Breast epithelium (tissue), 4 donors: ENCODE measurements at regions not wholly inside any gene's neighbourhood (a gene's known extent, or its start where the extent isn't known, plus 50 kb on each side); places are given as distances from the start of the nearest gene placed in this dataset.
"Not testable (repeated sequence)": the region's sequence is repeated elsewhere in the genome, so short reads cannot be mapped to it uniquely, and the experiment has no call there.

ENCODE experiments used
- DNase-seq, 2 donors: peaks; one replicate each; pipeline ENCODE4 v3.0.0-alpha.2; 2019; ENCODE audit warnings: low spot score in 2 of 2
- H3K27ac ChIP-seq, 2 donors: fragments of 200-600 bp; sonication (generic) in 1 of 2; one replicate each; pipeline ENCODE4 v1.5.1; 2016 to 2019; ENCODE audit warnings: mild to moderate bottlenecking in 1 of 2
- H3K27me3 ChIP-seq, 2 donors: fragments of 200-600 bp; sonication (generic) in 1 of 2; one replicate each; pipeline versions ENCODE4 v1.5.1 to v1.6.0; 2017 to 2019; ENCODE audit warnings: control low read depth in 1 of 2, mild to moderate bottlenecking in 1 of 2
- H3K36me3 ChIP-seq: fragments of 200-600 bp; one replicate; pipeline ENCODE4 v1.5.1; 2019
- H3K4me1 ChIP-seq, 2 donors: fragments of 200-600 bp; sonication (generic); one replicate each; pipeline ENCODE4 v1.5.1; 2016 to 2019; ENCODE audit warnings: control low read depth in 1 of 2
- H3K4me3 ChIP-seq, 3 donors: fragments of 200-600 bp; sonication (generic); 1 replicate in 2 of 3; 2 replicates in 1 of 3; pipeline ENCODE4 v1.5.1; 2016 to 2019; ENCODE audit warnings: mild to moderate bottlenecking in 3 of 3, moderate library complexity in 2 of 3
- H3K9me3 ChIP-seq, 2 donors: fragments of 200-600 bp; sonication (generic) in 1 of 2; one replicate each; pipeline ENCODE4 v1.5.1; 2016 to 2019; ENCODE audit warnings: control low read depth in 1 of 2
- POLR2A ChIP-seq: fragments of 450-650 bp; IDR thresholded peaks from one replicate; pipeline ENCODE4 v1.6.1; 2016; ENCODE audit warnings: antibody characterized with exemption, mild to moderate bottlenecking, moderate library complexity
- POLR2AphosphoS5 ChIP-seq, 3 donors: sonication (generic); formaldehyde crosslinking; IDR thresholded peaks; one replicate each; pipeline ENCODE4 v1.6.1; 2017; ENCODE audit warnings: antibody characterized with exemption in 3 of 3
- intact Hi-C: fragments of 100-400 bp; cut with DNase I; formaldehyde crosslinking; loops from one replicate; pipeline ENCODE4 v1.15.1; 2023; ENCODE audit warnings: low total_unique reads
- TF ChIP-seq, protein P1 (sequence below), 3 donors: fragments of 450-650 bp; IDR thresholded peaks; one replicate each; pipeline ENCODE4 v1.5.1; 2016 to 2017; ENCODE audit warnings: antibody characterized with exemption in 3 of 3, mild to moderate bottlenecking in 3 of 3, moderate library complexity in 3 of 3

DNA sequence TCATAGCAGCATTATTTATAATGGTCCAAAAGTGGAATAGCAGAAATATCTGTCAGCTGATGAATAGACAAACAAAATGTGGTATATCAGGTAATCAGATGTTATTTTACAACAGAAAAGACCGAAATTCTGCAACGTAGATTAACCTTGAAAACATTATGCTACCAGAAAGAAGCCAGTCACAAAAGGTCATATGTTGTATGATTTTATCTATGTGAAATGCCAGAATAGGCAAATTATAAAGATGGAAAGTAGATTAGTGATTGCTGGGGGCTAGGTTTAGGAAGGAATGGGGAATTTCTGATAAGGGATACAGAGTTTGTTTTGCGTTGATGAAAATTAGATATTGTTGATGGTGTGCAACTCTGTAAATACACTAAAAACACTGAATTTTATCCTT is 165.0 kb upstream of the STMND1 start:
- H3K4me3 ChIP-seq = no peak overlapping the region

DNA sequence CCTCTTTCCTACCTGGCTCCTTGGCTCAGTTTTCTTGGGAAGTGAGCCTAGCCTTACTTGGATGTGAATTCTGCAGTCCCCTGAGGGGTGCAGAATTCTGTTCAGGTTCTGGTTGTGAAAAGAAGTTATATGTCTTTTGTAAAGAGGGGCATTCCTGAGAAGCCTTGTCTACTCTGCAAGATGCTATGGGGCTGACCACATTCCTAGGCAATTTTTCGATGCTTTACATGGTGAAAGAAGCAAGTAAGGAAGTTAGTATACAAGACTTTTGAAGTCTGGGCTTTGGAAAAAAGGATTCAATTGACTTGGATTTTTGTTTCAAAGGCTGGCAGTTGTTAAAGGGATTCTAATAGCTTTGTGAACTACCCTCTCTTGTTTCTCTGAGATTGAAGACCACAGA is 167.9 kb upstream of the STMND1 start:
- intact Hi-C loops = no loop called here
- Histone ChIP-seq H3K27me3 (no peaks in the 10 kb centered on the region), H3K36me3 (no peaks in the 10 kb centered on the region), H3K9me3 (no peaks in the 10 kb centered on the region), H3K4me1 (no peaks in the 10 kb centered on the region), H3K27ac (no peak overlapping the region), H3K4me3 (no peak overlapping the region)
- no peak for DNase-seq
- TF ChIP-seq, protein P1, sequence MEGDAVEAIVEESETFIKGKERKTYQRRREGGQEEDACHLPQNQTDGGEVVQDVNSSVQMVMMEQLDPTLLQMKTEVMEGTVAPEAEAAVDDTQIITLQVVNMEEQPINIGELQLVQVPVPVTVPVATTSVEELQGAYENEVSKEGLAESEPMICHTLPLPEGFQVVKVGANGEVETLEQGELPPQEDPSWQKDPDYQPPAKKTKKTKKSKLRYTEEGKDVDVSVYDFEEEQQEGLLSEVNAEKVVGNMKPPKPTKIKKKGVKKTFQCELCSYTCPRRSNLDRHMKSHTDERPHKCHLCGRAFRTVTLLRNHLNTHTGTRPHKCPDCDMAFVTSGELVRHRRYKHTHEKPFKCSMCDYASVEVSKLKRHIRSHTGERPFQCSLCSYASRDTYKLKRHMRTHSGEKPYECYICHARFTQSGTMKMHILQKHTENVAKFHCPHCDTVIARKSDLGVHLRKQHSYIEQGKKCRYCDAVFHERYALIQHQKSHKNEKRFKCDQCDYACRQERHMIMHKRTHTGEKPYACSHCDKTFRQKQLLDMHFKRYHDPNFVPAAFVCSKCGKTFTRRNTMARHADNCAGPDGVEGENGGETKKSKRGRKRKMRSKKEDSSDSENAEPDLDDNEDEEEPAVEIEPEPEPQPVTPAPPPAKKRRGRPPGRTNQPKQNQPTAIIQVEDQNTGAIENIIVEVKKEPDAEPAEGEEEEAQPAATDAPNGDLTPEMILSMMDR (IDR thresholded peaks at IDR 0.05) = no peak
- no peak for TF ChIP-seq POLR2A

More for the DNA sequence above, 165.0 kb upstream of the STMND1 start:
- H3K9me3 ChIP-seq = no peaks in the 10 kb centered on the region
- intact Hi-C loops = no loop called here
- H3K36me3 ChIP-seq = no peaks in the 10 kb centered on the region
- no peak for TF ChIP-seq POLR2AphosphoS5 (IDR thresholded peaks at IDR 0.05)
- TF ChIP-seq, protein P1 (IDR thresholded peaks at IDR 0.05) = no peak
- TF ChIP-seq POLR2A = no peak
- H3K4me1 ChIP-seq = no peaks in the 10 kb centered on the region
- no peaks in the 10 kb centered on the region for H3K27me3 ChIP-seq
- H3K27ac ChIP-seq = no peak overlapping the region
- DNase-seq = no peak

DNA sequence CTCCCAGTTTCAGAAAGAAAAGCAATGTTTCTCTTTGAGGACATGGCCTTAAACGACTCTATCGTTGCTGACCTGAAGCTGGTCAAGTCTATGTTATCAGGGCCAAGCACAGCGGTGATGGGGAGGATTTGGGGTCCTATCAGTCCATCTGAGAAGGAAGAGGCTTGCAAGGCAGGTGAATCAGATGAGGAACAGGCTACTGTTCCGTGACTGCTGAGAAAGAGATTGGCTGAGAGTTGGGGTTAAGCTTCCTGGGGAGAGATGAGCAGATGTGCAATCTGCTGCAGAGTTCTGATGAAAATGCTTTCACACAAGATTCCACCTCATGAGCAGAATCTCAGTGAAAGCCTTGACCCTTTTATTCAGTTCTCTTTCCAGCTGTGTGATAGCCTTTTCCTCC is 168.3 kb upstream of the STMND1 start:
- H3K9me3 ChIP-seq = no peaks in the 10 kb centered on the region
- H3K27ac ChIP-seq = no peak overlapping the region
- intact Hi-C loops = no loop called here
- H3K4me1 ChIP-seq = no peaks in the 10 kb centered on the region
- no peaks in the 10 kb centered on the region for H3K36me3 ChIP-seq
- DNase-seq = no peak
- TF ChIP-seq, protein P1 (IDR thresholded peaks at IDR 0.05) = no peak
- no peak for TF ChIP-seq POLR2AphosphoS5 (IDR thresholded peaks at IDR 0.05)
- no peak for TF ChIP-seq POLR2A
- H3K4me3 ChIP-seq = no peak overlapping the region
- no peaks in the 10 kb centered on the region for H3K27me3 ChIP-seq

DNA sequence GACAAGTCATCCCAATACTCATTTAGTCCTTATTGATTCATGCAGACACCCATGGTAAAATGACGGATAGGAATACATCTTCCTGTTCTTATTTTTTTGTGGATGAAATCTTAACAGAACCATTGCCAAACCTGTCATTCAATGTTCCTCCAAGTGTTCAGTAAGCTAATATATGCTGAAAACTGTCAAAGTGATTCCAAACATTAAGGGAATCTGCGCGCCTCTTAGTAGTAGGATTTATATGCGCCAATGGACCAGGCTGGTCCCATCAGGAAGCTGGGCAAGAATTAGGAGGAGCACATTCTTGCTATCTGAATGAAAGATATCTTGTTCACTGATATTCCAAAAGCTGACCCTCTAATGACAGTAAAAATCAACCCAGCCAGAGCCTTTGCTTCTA is 168.9 kb upstream of the STMND1 start:
- H3K9me3 ChIP-seq = no peaks in the 10 kb centered on the region
- DNase-seq = no peak
- no peaks in the 10 kb centered on the region for H3K4me1 ChIP-seq
- no peak overlapping the region for H3K27ac ChIP-seq
- H3K27me3 ChIP-seq = no peaks in the 10 kb centered on the region
- no peaks in the 10 kb centered on the region for H3K36me3 ChIP-seq
- intact Hi-C loops = no loop called here
- TF ChIP-seq POLR2A (no peak), POLR2AphosphoS5 (IDR thresholded peaks at IDR 0.05) (no peak)
- TF ChIP-seq, protein P1 (IDR thresholded peaks at IDR 0.05) = no peak
- no peak overlapping the region for H3K4me3 ChIP-seq

GRCh38 chr6:16931079-16931478 is 169.8 kb upstream of the ATXN1 start:
- intact Hi-C loops, H3K4me1 ChIP-seq, DNase-seq, H3K9me3 ChIP-seq, H3K27me3 ChIP-seq, H3K36me3 ChIP-seq, H3K27ac ChIP-seq, H3K4me3 ChIP-seq: not testable (repeated sequence)

- no peak for DNase-seq
- H3K36me3 ChIP-seq = no peaks in the 10 kb centered on the region
- intact Hi-C loops = no loop called here
Observed at GRCh38 chr6:16930432-16930831, 169.2 kb upstream of the ATXN1 start.

More at GRCh38 chr6:16930432-16930831, 169.2 kb upstream of the ATXN1 start:
- no peak overlapping the region for H3K4me3 ChIP-seq
- H3K4me1 ChIP-seq = no peaks in the 10 kb centered on the region
- no peaks in the 10 kb centered on the region for H3K9me3 ChIP-seq
- no peak for TF ChIP-seq POLR2AphosphoS5 (IDR thresholded peaks at IDR 0.05)
- TF ChIP-seq POLR2A = no peak
- TF ChIP-seq, protein P1 (IDR thresholded peaks at IDR 0.05) = no peak
- H3K27me3 ChIP-seq = no peaks in the 10 kb centered on the region
- no peak overlapping the region for H3K27ac ChIP-seq
